ENCODE measurements at regions not wholly inside any gene's neighbourhood (a gene's known extent, or its start where the extent isn't known, plus 50 kb on each side); places are given as distances from the start of the nearest gene placed in this dataset. TPM values are rescaled to one million over a fixed set of nuclear protein-coding genes. Genes with fewer than 3 reads are reported as not detected.
"Not testable (repeated sequence)": the region's sequence is repeated elsewhere in the genome, so short reads cannot be mapped to it uniquely, and the experiment has no call there.

DNA sequence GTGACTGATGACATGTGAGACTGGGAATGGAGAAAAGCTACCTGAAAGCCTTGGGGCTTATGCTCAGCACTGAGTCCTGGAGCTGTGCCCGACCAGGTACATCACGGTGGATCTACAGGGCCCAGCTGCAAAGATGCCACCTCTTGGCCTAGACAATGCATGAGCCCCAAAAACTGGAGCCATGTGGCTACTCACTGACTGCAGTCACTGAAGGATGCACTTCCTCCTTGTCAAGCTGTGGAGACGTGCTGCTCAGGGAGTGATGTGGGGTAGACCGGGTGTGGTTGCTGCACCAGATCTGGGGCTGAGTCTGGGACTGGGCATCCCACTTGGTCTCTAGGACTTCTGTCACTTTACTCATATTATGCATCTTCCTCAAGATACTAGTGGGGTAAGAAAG lies 55.8 kb upstream of the FCGR1A start:
- not testable (repeated sequence) for H2AFZ ChIP-seq

DNA sequence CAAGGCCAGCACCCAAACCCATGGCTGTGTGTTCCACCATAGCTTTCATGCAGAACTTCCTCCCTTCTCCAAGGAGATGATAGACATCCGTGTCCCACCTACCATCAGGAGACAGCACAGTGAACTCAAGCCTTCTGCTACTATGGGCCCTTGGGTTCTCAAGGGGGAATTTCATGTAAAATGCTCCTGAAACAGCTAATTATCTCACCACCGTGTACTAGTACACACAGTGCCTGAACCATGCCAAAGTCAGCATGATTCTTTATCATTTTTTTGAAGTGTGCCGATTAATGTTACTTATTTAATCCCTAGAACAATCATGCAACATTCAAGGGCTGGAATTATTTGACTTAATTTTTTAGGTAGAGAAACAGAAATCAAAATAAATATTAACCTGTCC lies 53.9 kb upstream of the FCGR1A start:
- not testable (repeated sequence) for H3F3A ChIP-seq (replicated peaks; ENCODE audit: low read depth); H3K27ac ChIP-seq (ENCODE audit: low read depth); H3K4me1 Mint-ChIP-seq; H3K27me3 ChIP-seq (ENCODE audit: insufficient read depth); H3K36me3 Mint-ChIP-seq (ENCODE audit: low read depth); DNase-seq (ENCODE audit: low spot score); H3K79me2 ChIP-seq (replicated peaks; ENCODE audit: insufficient read depth); ATAC-seq; H3K4me3 Mint-ChIP-seq; H3K9me3 Mint-ChIP-seq; H4K20me1 ChIP-seq (replicated peaks; ENCODE audit: insufficient read depth); H3K4me1 ChIP-seq (ENCODE audit: insufficient read depth); H3K27me3 Mint-ChIP-seq (ENCODE audit: insufficient read depth, low read depth, poor library complexity); H3K4me3 ChIP-seq; H3K9me2 ChIP-seq (ENCODE audit: insufficient read depth); H3K4me2 ChIP-seq; H3K36me3 ChIP-seq (ENCODE audit: insufficient read depth); H3K27ac Mint-ChIP-seq; H2AFZ ChIP-seq

More for the DNA sequence above, 55.8 kb upstream of the FCGR1A start:
- H3K4me1 Mint-ChIP-seq; H3K27me3 Mint-ChIP-seq (ENCODE audit: insufficient read depth, low read depth, poor library complexity); H3K9me3 Mint-ChIP-seq; H3K4me1 ChIP-seq (ENCODE audit: insufficient read depth); H3K36me3 ChIP-seq (ENCODE audit: insufficient read depth); H4K20me1 ChIP-seq (replicated peaks; ENCODE audit: insufficient read depth); H3K27me3 ChIP-seq (ENCODE audit: insufficient read depth); H3K4me2 ChIP-seq; H3K27ac Mint-ChIP-seq; DNase-seq (ENCODE audit: low spot score); H3K9me2 ChIP-seq (ENCODE audit: insufficient read depth); H3F3A ChIP-seq (replicated peaks; ENCODE audit: low read depth); H3K79me2 ChIP-seq (replicated peaks; ENCODE audit: insufficient read depth); H3K36me3 Mint-ChIP-seq (ENCODE audit: low read depth); ATAC-seq; H3K4me3 Mint-ChIP-seq; H3K27ac ChIP-seq (ENCODE audit: low read depth); H3K4me3 ChIP-seq: not testable (repeated sequence)

Small RNAs in the stretch of these regions (small RNA-seq; reads per million reads assigned to genes)
- gene RF00003 (ENCODE audit: low replicate concordance) (1.8 reads per million, percentile 79 among the genes with 10 or more reads in this experiment), gene RNU1-68P (ENCODE audit: low replicate concordance) (not detected)
